KMS-11 (cell line): ENCODE measurements at regions not wholly inside any gene's neighbourhood (a gene's known extent, or its start where the extent isn't known, plus 50 kb on each side); places are given as distances from the start of the nearest gene placed in this dataset.

Experiments
- H2AFZ ChIP-seq: fragments of 200-600 bp; sonication (generic); 2 replicates; pipeline ENCODE4 v1.6.1; 2016; ENCODE audit warnings: antibody characterized with exemption, mixed run types, low read depth
- H3K27ac ChIP-seq: fragments of 200-600 bp; sonication (generic); 2 replicates; pipeline ENCODE4 v1.6.1; 2016; ENCODE audit warnings: mild to moderate bottlenecking, mixed run types
- H3K27me3 ChIP-seq: fragments of 200-600 bp; sonication (generic); 2 replicates; pipeline ENCODE4 v1.6.1; 2017; ENCODE audit warnings: mild to moderate bottlenecking, low read depth, mixed run types, moderate library complexity; ENCODE audit not compliant: insufficient read depth
- H3K36me3 ChIP-seq: fragments of 200-600 bp; sonication (generic); 2 replicates; pipeline ENCODE4 v1.6.1; 2017; ENCODE audit warnings: mild to moderate bottlenecking, mixed run types; ENCODE audit not compliant: insufficient read depth
- H3K4me1 ChIP-seq: fragments of 200-600 bp; sonication (generic); 2 replicates; pipeline ENCODE4 v1.6.1; 2016; ENCODE audit warnings: mild to moderate bottlenecking, low read depth, mixed run types; ENCODE audit not compliant: poor library complexity, severe bottlenecking
- H3K4me2 ChIP-seq: fragments of 200-600 bp; sonication (generic); 2 replicates; pipeline ENCODE4 v1.7.0; 2016; ENCODE audit warnings: mild to moderate bottlenecking, mixed run types
- H3K4me3 ChIP-seq: fragments of 200-600 bp; sonication (generic); IDR thresholded peaks from 2 replicates; pipeline ENCODE4 v1.6.1; 2017; ENCODE audit warnings: low read depth, low read length, mixed read lengths; ENCODE audit not compliant: insufficient read depth
- H3K79me2 ChIP-seq: fragments of 200-600 bp; sonication (generic); 2 replicates; pipeline ENCODE4 v1.6.1; 2016; ENCODE audit warnings: low read depth, mixed run types; ENCODE audit not compliant: insufficient read depth
- H3K9ac ChIP-seq: fragments of 200-600 bp; sonication (generic); 2 replicates; pipeline ENCODE4 v1.6.1; 2016; ENCODE audit warnings: mild to moderate bottlenecking, mixed run types
- H4K20me1 ChIP-seq: fragments of 200-600 bp; sonication (generic); 2 replicates; pipeline ENCODE4 v1.6.1; 2016; ENCODE audit warnings: mild to moderate bottlenecking, mixed run types; ENCODE audit not compliant: insufficient read depth
- CTCF ChIP-seq: fragments of 200-600 bp; sonication (generic); conservative IDR thresholded peaks from 2 replicates; pipeline ENCODE4 v1.6.1; 2017; ENCODE audit warnings: low read depth, mild to moderate bottlenecking, antibody characterized with exemption, low read length, moderate library complexity, mixed read lengths

DNA sequence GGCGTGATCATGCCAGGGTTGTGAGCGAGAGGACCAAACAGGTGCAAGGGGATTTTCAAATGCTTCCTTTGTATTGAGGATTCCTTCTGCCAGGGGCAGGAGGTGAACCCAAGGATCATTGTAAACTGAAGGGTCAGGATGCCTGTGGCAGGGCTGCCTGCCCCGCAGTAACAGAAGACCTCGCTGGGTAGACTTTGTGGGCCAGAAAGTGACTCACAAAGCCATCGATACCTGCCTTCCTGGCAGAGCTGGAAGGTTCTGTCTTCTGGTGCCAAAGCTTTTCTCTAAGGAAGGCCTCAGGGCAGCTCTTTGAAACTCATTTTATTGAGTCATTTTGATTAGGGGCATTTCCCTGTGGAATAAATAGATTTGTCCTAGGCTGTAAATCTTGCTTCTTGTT is 223.4 kb downstream of the ICE1 start:
- Histone ChIP-seq H3K4me2 (no peak overlapping the region), H3K4me3 (no peak overlapping the region), H3K27ac (no peak overlapping the region), H4K20me1 (no peaks in the 10 kb centered on the region), H2AFZ (no peak overlapping the region), H3K36me3 (no peaks in the 10 kb centered on the region), H3K9ac (no peak overlapping the region), H3K4me1 (no peaks in the 10 kb centered on the region), H3K79me2 (no peaks in the 10 kb centered on the region), H3K27me3 (no peaks in the 10 kb centered on the region)
- no peak for TF ChIP-seq CTCF

GRCh38 chr5:5645198-5645597 is 222.7 kb downstream of the ICE1 start:
- no peak overlapping the region for H3K27ac ChIP-seq
- H3K36me3 ChIP-seq = no peaks in the 10 kb centered on the region
- no peaks in the 10 kb centered on the region for H3K27me3 ChIP-seq
- H4K20me1 ChIP-seq = no peaks in the 10 kb centered on the region
- no peak overlapping the region for H3K4me2 ChIP-seq
- no peak overlapping the region for H3K4me3 ChIP-seq
- no peaks in the 10 kb centered on the region for H3K79me2 ChIP-seq
- no peak overlapping the region for H2AFZ ChIP-seq
- TF ChIP-seq CTCF = no peak
- H3K9ac ChIP-seq = no peak overlapping the region
- no peaks in the 10 kb centered on the region for H3K4me1 ChIP-seq

DNA sequence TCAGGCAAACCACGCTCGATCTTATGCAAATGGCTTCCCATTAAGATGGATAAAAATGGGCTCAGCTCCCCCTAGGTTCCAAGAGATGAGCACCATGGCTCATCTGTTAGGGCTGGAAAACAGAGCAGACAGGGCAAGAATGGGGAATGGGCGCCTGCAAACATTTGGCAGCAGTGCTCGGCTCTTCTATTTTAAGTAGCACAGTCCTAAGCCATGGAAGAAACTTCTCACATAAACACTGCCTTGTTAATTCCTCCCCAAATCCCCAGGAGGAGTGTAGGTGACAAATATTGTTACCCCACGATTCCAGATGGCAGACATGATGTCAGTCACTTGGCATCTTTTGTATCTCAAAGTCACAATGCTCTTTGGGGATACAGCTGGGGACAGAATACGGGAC is 221.8 kb downstream of the ICE1 start:
- no peaks in the 10 kb centered on the region for H3K36me3 ChIP-seq
- H3K9ac ChIP-seq = no peak overlapping the region
- H4K20me1 ChIP-seq = no peaks in the 10 kb centered on the region
- no peak for TF ChIP-seq CTCF
- H3K27ac ChIP-seq = no peak overlapping the region
- H2AFZ ChIP-seq = no peak overlapping the region
- H3K4me3 ChIP-seq = no peak overlapping the region
- H3K4me2 ChIP-seq = no peak overlapping the region
- H3K27me3 ChIP-seq = no peaks in the 10 kb centered on the region
- no peaks in the 10 kb centered on the region for H3K79me2 ChIP-seq
- H3K4me1 ChIP-seq = no peaks in the 10 kb centered on the region

- Histone ChIP-seq H3K36me3 (no peaks in the 10 kb centered on the region), H2AFZ (no peak overlapping the region), H3K4me2 (no peak overlapping the region), H3K79me2 (no peaks in the 10 kb centered on the region), H3K9ac (no peak overlapping the region), H3K4me1 (no peaks in the 10 kb centered on the region), H4K20me1 (no peaks in the 10 kb centered on the region), H3K4me3 (no peak overlapping the region), H3K27me3 (no peaks in the 10 kb centered on the region), H3K27ac (no peak overlapping the region)
- TF ChIP-seq CTCF = no peak
Observed at GRCh38 chr5:5643481-5643880, 221.0 kb downstream of the ICE1 start.

DNA sequence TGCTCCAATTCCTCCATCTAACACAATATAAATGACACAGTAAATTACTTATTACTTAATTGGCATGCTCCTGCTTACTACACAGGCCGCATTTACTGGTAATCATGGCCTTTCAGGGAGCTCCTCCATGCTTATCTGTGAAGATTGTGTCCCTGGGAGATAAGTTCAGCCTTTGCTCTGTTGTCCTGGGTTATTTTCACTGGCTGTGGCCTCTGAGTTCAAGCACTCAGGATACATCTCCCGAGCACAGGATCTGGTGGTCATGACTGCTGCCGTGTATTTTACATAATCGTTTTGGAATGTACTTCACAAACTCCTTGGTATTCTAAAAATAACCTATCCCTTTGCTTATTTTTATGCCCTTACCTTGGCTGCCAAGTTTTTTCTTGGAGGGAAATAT is 215.7 kb downstream of the ICE1 start:
- H3K4me3 ChIP-seq = no peak overlapping the region
- no peak for TF ChIP-seq CTCF
- no peaks in the 10 kb centered on the region for H3K79me2 ChIP-seq
- no peaks in the 10 kb centered on the region for H3K4me1 ChIP-seq
- no peaks in the 10 kb centered on the region for H4K20me1 ChIP-seq
- H3K4me2 ChIP-seq = no peak overlapping the region
- no peaks in the 10 kb centered on the region for H3K27me3 ChIP-seq
- H3K36me3 ChIP-seq = no peaks in the 10 kb centered on the region
- no peak overlapping the region for H3K27ac ChIP-seq
- no peak overlapping the region for H2AFZ ChIP-seq
- no peak overlapping the region for H3K9ac ChIP-seq
